ENCODE measurements at regions not wholly inside any gene's neighbourhood (a gene's known extent, or its start where the extent isn't known, plus 50 kb on each side); places are given as distances from the start of the nearest gene placed in this dataset.

DNA sequence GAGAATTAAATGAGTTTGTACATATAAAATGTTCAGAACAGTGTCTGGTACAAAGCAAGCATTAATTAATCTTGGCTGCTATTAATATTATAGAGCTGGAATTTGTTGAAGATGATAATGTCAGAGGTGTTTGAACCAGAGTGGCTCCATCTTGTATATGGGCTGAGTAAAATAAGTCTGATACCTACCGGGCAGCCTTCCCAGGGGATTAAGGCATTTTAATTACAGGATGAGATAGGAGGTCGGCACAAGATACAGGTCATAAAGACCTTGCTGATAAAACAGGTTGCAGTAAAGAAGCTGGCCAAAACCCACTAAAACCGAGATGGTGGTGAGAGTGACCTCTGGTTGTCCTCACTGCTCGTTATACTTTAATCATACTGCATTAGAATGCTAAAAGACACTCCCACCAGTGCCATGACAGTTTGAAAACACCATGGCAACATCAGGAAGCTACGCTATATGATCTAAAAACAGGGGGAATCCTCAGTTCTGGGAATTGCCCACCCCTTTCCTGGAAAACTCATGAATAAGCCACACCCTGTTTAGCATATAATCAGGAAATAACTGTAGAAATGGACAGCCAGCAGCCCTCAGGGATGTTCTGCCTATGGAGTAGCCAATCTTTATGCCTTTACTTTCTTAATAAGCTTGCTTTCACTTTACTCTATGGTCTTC, 90.2 kb downstream of the PLK2 start:
- TF ChIP-seq, protein P1, sequence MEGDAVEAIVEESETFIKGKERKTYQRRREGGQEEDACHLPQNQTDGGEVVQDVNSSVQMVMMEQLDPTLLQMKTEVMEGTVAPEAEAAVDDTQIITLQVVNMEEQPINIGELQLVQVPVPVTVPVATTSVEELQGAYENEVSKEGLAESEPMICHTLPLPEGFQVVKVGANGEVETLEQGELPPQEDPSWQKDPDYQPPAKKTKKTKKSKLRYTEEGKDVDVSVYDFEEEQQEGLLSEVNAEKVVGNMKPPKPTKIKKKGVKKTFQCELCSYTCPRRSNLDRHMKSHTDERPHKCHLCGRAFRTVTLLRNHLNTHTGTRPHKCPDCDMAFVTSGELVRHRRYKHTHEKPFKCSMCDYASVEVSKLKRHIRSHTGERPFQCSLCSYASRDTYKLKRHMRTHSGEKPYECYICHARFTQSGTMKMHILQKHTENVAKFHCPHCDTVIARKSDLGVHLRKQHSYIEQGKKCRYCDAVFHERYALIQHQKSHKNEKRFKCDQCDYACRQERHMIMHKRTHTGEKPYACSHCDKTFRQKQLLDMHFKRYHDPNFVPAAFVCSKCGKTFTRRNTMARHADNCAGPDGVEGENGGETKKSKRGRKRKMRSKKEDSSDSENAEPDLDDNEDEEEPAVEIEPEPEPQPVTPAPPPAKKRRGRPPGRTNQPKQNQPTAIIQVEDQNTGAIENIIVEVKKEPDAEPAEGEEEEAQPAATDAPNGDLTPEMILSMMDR (IDR thresholded peaks at IDR 0.05), result no peak
- no peak for TF ChIP-seq EZH2 (IDR thresholded peaks at IDR 0.05)
- TF ChIP-seq EZH2phosphoT487 (IDR thresholded peaks at IDR 0.05), result no peak
